ENCODE measurements at regions not wholly inside any gene's neighbourhood (a gene's known extent, or its start where the extent isn't known, plus 50 kb on each side); places are given as distances from the start of the nearest gene placed in this dataset.

GRCh38 chrX:42090395-42090794 is 167.0 kb upstream of the CASK start:
- TF ChIP-seq CTCF (conservative IDR thresholded peaks at IDR 0.05; ENCODE audit: low read depth, low read length): no peak
- TF ChIP-seq EZH2 (IDR thresholded peaks at IDR 0.05; ENCODE audit: borderline replicate concordance, low read depth, low read length, poor library complexity, severe bottlenecking): no peak

Data from A673 (cell line).